ENCODE measurements at regions not wholly inside any gene's neighbourhood (a gene's known extent, or its start where the extent isn't known, plus 50 kb on each side); places are given as distances from the start of the nearest gene placed in this dataset.

GRCh38 chr12:92574911-92575570 is 127.7 kb upstream of the PLEKHG7 start:
- no peak overlapping the region for H3K4me3 ChIP-seq (ENCODE audit: low read length)
- H3K36me3 ChIP-seq (ENCODE audit: insufficient read depth, low read length): no peaks in the 10 kb centered on the region
- peaks cover 14% of the 10 kb centered on the region for H3K4me1 ChIP-seq (ENCODE audit: control insufficient read depth, insufficient read depth, low read length)
- H3K9ac ChIP-seq (ENCODE audit: low read depth, low read length): no peak overlapping the region
- no peaks in the 10 kb centered on the region for H3K27me3 ChIP-seq (ENCODE audit: control insufficient read depth, insufficient read depth, low read length)
- no peak overlapping the region for H3K4me2 ChIP-seq (ENCODE audit: low read length)
- H3K9me3 ChIP-seq (replicated peaks; ENCODE audit: low read length): no peaks in the 10 kb centered on the region

DNA sequence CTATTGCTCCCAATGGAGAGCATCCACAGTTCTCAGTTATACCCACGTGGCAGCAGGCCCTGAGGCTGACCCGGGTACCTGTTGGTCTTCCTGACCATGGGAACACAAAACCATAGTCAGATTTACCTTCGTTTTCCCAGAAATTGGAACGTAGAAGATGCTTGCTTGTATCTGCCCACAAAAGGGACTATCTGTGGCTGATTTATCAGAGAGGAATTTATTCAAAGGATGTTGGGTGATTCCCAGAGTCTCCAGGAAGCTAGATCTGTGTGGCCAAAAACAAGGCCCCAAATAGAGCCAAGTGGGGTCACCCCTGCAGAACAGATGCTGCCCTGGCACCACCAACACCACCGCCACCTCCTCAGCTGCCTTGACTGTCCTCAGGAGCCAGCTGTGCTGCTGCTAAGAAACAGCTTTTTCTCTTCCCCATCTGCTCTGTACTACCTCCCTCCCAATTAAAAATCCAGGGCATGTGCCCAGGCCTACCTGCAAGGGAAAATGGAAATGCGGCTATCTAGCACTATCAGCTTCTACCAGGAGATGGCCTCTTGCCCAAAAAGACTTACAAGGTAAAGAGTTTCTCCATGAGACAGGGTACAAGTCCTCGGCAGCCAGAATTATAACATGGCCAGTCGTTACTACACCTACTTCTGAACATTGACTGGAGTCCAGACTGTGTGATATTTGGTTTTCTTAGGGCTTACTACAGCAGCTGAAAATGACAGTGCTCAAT is 128.6 kb upstream of the PLEKHG7 start:
- H3K9ac ChIP-seq (ENCODE audit: low read depth, low read length): no peak overlapping the region
- H3K4me2 ChIP-seq (ENCODE audit: low read length): peak overlapping the region; percentile 21

GRCh38 chr12:92573104-92573503 is 129.7 kb upstream of the PLEKHG7 start:
- Histone ChIP-seq H3K36me3 (ENCODE audit: insufficient read depth, low read length) (no peaks in the 10 kb centered on the region), H3K4me1 (ENCODE audit: control insufficient read depth, insufficient read depth, low read length) (peaks cover 14% of the 10 kb centered on the region), H3K9ac (ENCODE audit: low read depth, low read length) (no peak overlapping the region), H3K4me2 (ENCODE audit: low read length) (no peak overlapping the region), H3K4me3 (ENCODE audit: low read length) (no peak overlapping the region), H3K27me3 (ENCODE audit: control insufficient read depth, insufficient read depth, low read length) (no peaks in the 10 kb centered on the region), H3K9me3 (replicated peaks; ENCODE audit: low read length) (no peaks in the 10 kb centered on the region)

More for the DNA sequence above, 128.6 kb upstream of the PLEKHG7 start:
- H3K4me3 ChIP-seq (ENCODE audit: low read length): no peak overlapping the region
- H3K36me3 ChIP-seq (ENCODE audit: insufficient read depth, low read length): no peaks in the 10 kb centered on the region
- H3K9me3 ChIP-seq (replicated peaks; ENCODE audit: low read length): no peaks in the 10 kb centered on the region
- H3K27me3 ChIP-seq (ENCODE audit: control insufficient read depth, insufficient read depth, low read length): no peaks in the 10 kb centered on the region
- H3K4me1 ChIP-seq (ENCODE audit: control insufficient read depth, insufficient read depth, low read length): peaks cover 14% of the 10 kb centered on the region

GRCh38 chr12:92571844-92572543 is 130.8 kb upstream of the PLEKHG7 start:
- Histone ChIP-seq H3K36me3 (ENCODE audit: insufficient read depth, low read length) (no peaks in the 10 kb centered on the region), H3K9ac (ENCODE audit: low read depth, low read length) (no peak overlapping the region), H3K4me2 (ENCODE audit: low read length) (no peak overlapping the region)

GRCh38 chr12:92571169-92571568 is 131.6 kb upstream of the PLEKHG7 start:
- no peaks in the 10 kb centered on the region for H3K36me3 ChIP-seq (ENCODE audit: insufficient read depth, low read length)
- no peaks in the 10 kb centered on the region for H3K9me3 ChIP-seq (replicated peaks; ENCODE audit: low read length)
- no peak overlapping the region for H3K9ac ChIP-seq (ENCODE audit: low read depth, low read length)
- H3K4me2 ChIP-seq (ENCODE audit: low read length): no peak overlapping the region
- H3K27me3 ChIP-seq (ENCODE audit: control insufficient read depth, insufficient read depth, low read length): no peaks in the 10 kb centered on the region
- H3K4me3 ChIP-seq (ENCODE audit: low read length): no peak overlapping the region
- H3K4me1 ChIP-seq (ENCODE audit: control insufficient read depth, insufficient read depth, low read length): peaks cover 14% of the 10 kb centered on the region

More at GRCh38 chr12:92571844-92572543, 130.8 kb upstream of the PLEKHG7 start:
- Histone ChIP-seq H3K4me1 (ENCODE audit: control insufficient read depth, insufficient read depth, low read length) (peaks cover 14% of the 10 kb centered on the region), H3K27me3 (ENCODE audit: control insufficient read depth, insufficient read depth, low read length) (no peaks in the 10 kb centered on the region), H3K4me3 (ENCODE audit: low read length) (no peak overlapping the region), H3K9me3 (replicated peaks; ENCODE audit: low read length) (no peaks in the 10 kb centered on the region)

GRCh38 chr12:92570056-92570753 is 132.6 kb upstream of the PLEKHG7 start:
- Histone ChIP-seq H3K4me3 (ENCODE audit: low read length) (no peak overlapping the region), H3K4me1 (ENCODE audit: control insufficient read depth, insufficient read depth, low read length) (peaks cover 13% of the 10 kb centered on the region), H3K4me2 (ENCODE audit: low read length) (no peak overlapping the region), H3K36me3 (ENCODE audit: insufficient read depth, low read length) (no peaks in the 10 kb centered on the region), H3K9me3 (replicated peaks; ENCODE audit: low read length) (no peaks in the 10 kb centered on the region), H3K9ac (ENCODE audit: low read depth, low read length) (no peak overlapping the region), H3K27me3 (ENCODE audit: control insufficient read depth, insufficient read depth, low read length) (no peaks in the 10 kb centered on the region)

DNA sequence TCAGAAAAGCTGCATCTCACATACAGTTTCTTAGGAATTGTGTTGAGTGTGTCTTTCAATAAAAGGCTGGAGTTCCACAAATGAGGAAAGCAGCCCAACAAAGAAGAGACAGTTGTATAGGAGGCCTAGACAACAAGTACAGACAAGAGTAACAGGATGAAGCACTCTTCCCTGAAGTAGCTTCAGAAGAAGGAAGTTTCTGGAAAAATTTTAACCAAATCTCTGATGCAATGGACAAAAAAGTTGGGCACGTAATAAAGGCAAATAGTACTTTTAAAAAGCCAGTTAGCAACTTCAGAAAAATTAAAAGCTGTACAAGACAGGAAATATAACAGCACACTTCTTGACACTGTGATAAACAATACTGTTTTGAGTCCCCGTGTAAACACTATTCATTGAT is 134.1 kb upstream of the PLEKHG7 start:
- no peak overlapping the region for H3K4me2 ChIP-seq (ENCODE audit: low read length)
- H3K27me3 ChIP-seq (ENCODE audit: control insufficient read depth, insufficient read depth, low read length): no peaks in the 10 kb centered on the region
- H3K4me3 ChIP-seq (ENCODE audit: low read length): no peak overlapping the region
- no peaks in the 10 kb centered on the region for H3K9me3 ChIP-seq (replicated peaks; ENCODE audit: low read length)
- H3K9ac ChIP-seq (ENCODE audit: low read depth, low read length): no peak overlapping the region
- no peaks in the 10 kb centered on the region for H3K36me3 ChIP-seq (ENCODE audit: insufficient read depth, low read length)
- H3K4me1 ChIP-seq (ENCODE audit: control insufficient read depth, insufficient read depth, low read length): peaks cover under 1% of the 10 kb centered on the region

DNA sequence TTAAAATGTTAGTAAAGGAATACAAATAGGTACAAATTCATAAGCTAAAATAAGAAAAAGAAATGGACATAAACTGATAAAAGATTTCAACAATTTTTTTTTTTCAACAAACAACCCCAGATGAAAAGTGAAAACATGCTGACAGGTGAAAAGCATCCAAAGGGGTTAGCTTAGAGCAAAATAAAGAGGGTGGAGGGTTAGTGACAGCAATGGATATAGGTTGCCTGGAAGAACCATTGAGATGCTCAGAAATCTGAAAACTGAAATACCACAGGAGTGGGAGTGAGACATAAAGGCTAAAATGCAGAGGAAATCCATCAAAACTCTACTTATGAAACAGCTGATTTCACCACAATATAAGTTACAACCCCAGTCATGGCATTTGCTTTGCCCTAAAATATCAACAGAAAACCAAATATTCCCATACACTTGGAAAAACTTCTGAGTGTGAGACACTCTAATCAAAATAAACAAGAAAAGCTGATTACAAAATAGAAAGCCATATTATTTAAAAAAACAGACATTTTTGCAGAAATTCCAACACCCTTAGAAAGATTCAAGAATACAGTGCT is 136.3 kb upstream of the PLEKHG7 start:
- H3K27me3 ChIP-seq (ENCODE audit: control insufficient read depth, insufficient read depth, low read length): no peaks in the 10 kb centered on the region
- H3K4me2 ChIP-seq (ENCODE audit: low read length): no peak overlapping the region
- no peaks in the 10 kb centered on the region for H3K9me3 ChIP-seq (replicated peaks; ENCODE audit: low read length)
- no peaks in the 10 kb centered on the region for H3K36me3 ChIP-seq (ENCODE audit: insufficient read depth, low read length)
- H3K9ac ChIP-seq (ENCODE audit: low read depth, low read length): no peak overlapping the region
- H3K4me3 ChIP-seq (ENCODE audit: low read length): no peak overlapping the region
- H3K4me1 ChIP-seq (ENCODE audit: control insufficient read depth, insufficient read depth, low read length): no peaks in the 10 kb centered on the region

- Histone ChIP-seq H3K36me3 (ENCODE audit: insufficient read depth, low read length) (no peaks in the 10 kb centered on the region), H3K4me2 (ENCODE audit: low read length) (no peak overlapping the region), H3K4me3 (ENCODE audit: low read length) (no peak overlapping the region), H3K9me3 (replicated peaks; ENCODE audit: low read length) (no peaks in the 10 kb centered on the region), H3K27me3 (ENCODE audit: control insufficient read depth, insufficient read depth, low read length) (no peaks in the 10 kb centered on the region), H3K4me1 (ENCODE audit: control insufficient read depth, insufficient read depth, low read length) (peaks cover 3% of the 10 kb centered on the region), H3K9ac (ENCODE audit: low read depth, low read length) (no peak overlapping the region)
Measured at GRCh38 chr12:92563819-92564218, 139.0 kb upstream of the PLEKHG7 start.

GRCh38 chr12:92562063-92562734 is 140.6 kb upstream of the PLEKHG7 start:
- Histone ChIP-seq H3K27me3 (ENCODE audit: control insufficient read depth, insufficient read depth, low read length) (no peaks in the 10 kb centered on the region), H3K4me2 (ENCODE audit: low read length) (no peak overlapping the region), H3K4me3 (ENCODE audit: low read length) (no peak overlapping the region), H3K36me3 (ENCODE audit: insufficient read depth, low read length) (no peaks in the 10 kb centered on the region), H3K9ac (ENCODE audit: low read depth, low read length) (no peak overlapping the region), H3K9me3 (replicated peaks; ENCODE audit: low read length) (no peaks in the 10 kb centered on the region), H3K4me1 (ENCODE audit: control insufficient read depth, insufficient read depth, low read length) (peaks cover 3% of the 10 kb centered on the region)

Data from skeletal muscle satellite cell (primary cell).